HG03521 (cell line): ENCODE measurements at regions not wholly inside any gene's neighbourhood (a gene's known extent, or its start where the extent isn't known, plus 50 kb on each side); places are given as distances from the start of the nearest gene placed in this dataset.

ENCODE experiments used
- ATAC-seq: cut with Tn5 transposase; IDR thresholded peaks from one replicate; pipeline ENCODE4 v1.9.1; 2021; ENCODE audit warnings: mild to moderate bottlenecking, moderate library complexity; ENCODE audit not compliant: unreplicated experiment

GRCh38 chr4:126702747-126703146 lies 930.0 kb upstream of the INTU start:
- no peak for ATAC-seq

- no peak for ATAC-seq
Observed at GRCh38 chr4:126705266-126705665, 927.5 kb upstream of the INTU start.

- ATAC-seq = no peak
Observed at GRCh38 chr4:126708716-126709115, 924.0 kb upstream of the INTU start.

GRCh38 chr4:126710935-126711334 lies 921.8 kb upstream of the INTU start:
- no peak for ATAC-seq

- ATAC-seq = no peak
Observed at GRCh38 chr4:126715067-126715466, 917.7 kb upstream of the INTU start.

GRCh38 chr4:126715681-126716080 lies 917.1 kb upstream of the INTU start:
- ATAC-seq = no peak

GRCh38 chr4:126718136-126718535 lies 914.6 kb upstream of the INTU start:
- no peak for ATAC-seq

GRCh38 chr4:126719852-126720251 lies 912.9 kb upstream of the INTU start:
- ATAC-seq = no peak

GRCh38 chr4:126725906-126726305 lies 906.9 kb upstream of the INTU start:
- no peak for ATAC-seq

GRCh38 chr4:126727461-126727860 lies 905.3 kb upstream of the INTU start:
- no peak for ATAC-seq

GRCh38 chr4:126731062-126731461 lies 901.7 kb upstream of the INTU start:
- ATAC-seq = no peak

- no peak for ATAC-seq
Observed at GRCh38 chr4:126733301-126733700, 899.5 kb upstream of the INTU start.

- no peak for ATAC-seq
Observed at GRCh38 chr4:126734465-126734864, 898.3 kb upstream of the INTU start.

- ATAC-seq = no peak
Observed at GRCh38 chr4:126735294-126736132, 897.2 kb upstream of the INTU start.

- ATAC-seq = no peak
Observed at GRCh38 chr4:126736133-126736518, 896.6 kb upstream of the INTU start.

GRCh38 chr4:126737899-126738526 lies 894.7 kb upstream of the INTU start:
- ATAC-seq = no peak

GRCh38 chr4:126738527-126738923 lies 894.2 kb upstream of the INTU start:
- ATAC-seq = no peak

GRCh38 chr4:126738926-126739325 lies 893.8 kb upstream of the INTU start:
- ATAC-seq = no peak

GRCh38 chr4:126740687-126741086 lies 892.1 kb upstream of the INTU start:
- no peak for ATAC-seq

GRCh38 chr4:126742048-126742447 lies 890.7 kb upstream of the INTU start:
- no peak for ATAC-seq

GRCh38 chr4:126742885-126743284 lies 889.9 kb upstream of the INTU start:
- no peak for ATAC-seq

GRCh38 chr4:126748736-126749135 lies 884.0 kb upstream of the INTU start:
- ATAC-seq = no peak

GRCh38 chr4:126750723-126751122 lies 882.0 kb upstream of the INTU start:
- ATAC-seq = no peak
